Right cardiac atrium (tissue), 5 donors: ENCODE measurements at regions not wholly inside any gene's neighbourhood (a gene's known extent, or its start where the extent isn't known, plus 50 kb on each side); places are given as distances from the start of the nearest gene placed in this dataset.
"Not testable (repeated sequence)": the region's sequence is repeated elsewhere in the genome, so short reads cannot be mapped to it uniquely, and the experiment has no call there.

Experiments
- ATAC-seq, 2 donors: fragments of 200-7000 bp; cut with Tn5 transposase; one replicate each; pipeline versions ENCODE4 v1.8.0 to v1.9.1; 2020; ENCODE audit warnings: moderate library complexity in 2 of 2, mild to moderate bottlenecking in 1 of 2
- DNase-seq, 3 donors: peaks; one replicate each; pipeline ENCODE4 v3.0.0-alpha.2; 2020
- H3K27ac ChIP-seq: one replicate; pipeline ENCODE4 v1.5.1; 2013; ENCODE audit warnings: mild to moderate bottlenecking, low read length, control low read depth, moderate library complexity
- H3K27me3 ChIP-seq: one replicate; pipeline ENCODE4 v1.6.1; 2013; ENCODE audit not compliant: control insufficient read depth, insufficient read depth
- H3K4me1 ChIP-seq: one replicate; pipeline ENCODE4 v1.6.1; 2013; ENCODE audit warnings: low read length; ENCODE audit not compliant: control insufficient read depth, insufficient read depth
- H3K4me3 ChIP-seq: one replicate; pipeline ENCODE4 v1.5.1; 2013; ENCODE audit warnings: low read length, control low read depth
- H3K9me3 ChIP-seq: one replicate; pipeline ENCODE4 v1.6.1; 2013; ENCODE audit warnings: low read length; ENCODE audit not compliant: control insufficient read depth
- WGBS: extraction: QIAGEN DNeasy Blood & Tissue Kit; methylation state at CpG from one replicate; pipeline ENCODE4 v1.1.7; 2013; 5-methylcytosine and 5-hydroxymethylcytosine counted together
- intact Hi-C, 4 donors: fragments of 100-400 bp; cut with DNase I; formaldehyde crosslinking; loops; one replicate each; pipeline versions ENCODE4 v1.11.0 to v1.14.0; 2022 to 2023
- donor health status: healthy with polysubstance abuse.
- donor health status: DM: no; HTN: yes; CAD: no.
- donor health status: DM: no; HTN: no; CAD: no.
- donor health status: DM: no; HTN: yes; CAD: no; lungs with severe emphysema.
- donor health status: DM: yes; HTN: yes; CAD: no.

DNA sequence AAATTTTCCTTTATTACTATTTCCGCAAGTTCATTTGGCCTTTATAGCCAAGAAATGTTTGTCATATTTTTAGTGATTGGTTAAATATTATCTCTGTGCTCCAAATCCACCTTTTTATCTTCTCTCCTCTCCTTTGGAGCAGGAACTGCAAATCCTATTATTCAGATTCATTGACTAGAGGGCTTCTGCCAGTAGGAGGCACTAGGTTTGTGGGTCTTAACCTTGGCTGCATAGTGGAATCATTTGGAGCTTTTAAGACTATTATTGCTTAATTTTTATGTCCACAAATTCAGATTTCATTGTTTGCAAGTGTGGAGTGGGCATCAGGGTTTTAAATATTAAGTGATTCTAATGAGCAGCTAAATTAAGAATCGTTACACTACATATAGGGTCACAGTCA is 75.3 kb upstream of the SYT10 start:
- H3K27me3 ChIP-seq = no peaks in the 10 kb centered on the region
- H3K9me3 ChIP-seq = no peaks in the 10 kb centered on the region
- DNase-seq = no peak
- WGBS = 92% methylated on average over 2 of the region's 2 CpGs
- H3K27ac ChIP-seq = no peak overlapping the region
- no peaks in the 10 kb centered on the region for H3K4me1 ChIP-seq
- ATAC-seq = no peak
- intact Hi-C loops = no loop called here
- no peak overlapping the region for H3K4me3 ChIP-seq

DNA sequence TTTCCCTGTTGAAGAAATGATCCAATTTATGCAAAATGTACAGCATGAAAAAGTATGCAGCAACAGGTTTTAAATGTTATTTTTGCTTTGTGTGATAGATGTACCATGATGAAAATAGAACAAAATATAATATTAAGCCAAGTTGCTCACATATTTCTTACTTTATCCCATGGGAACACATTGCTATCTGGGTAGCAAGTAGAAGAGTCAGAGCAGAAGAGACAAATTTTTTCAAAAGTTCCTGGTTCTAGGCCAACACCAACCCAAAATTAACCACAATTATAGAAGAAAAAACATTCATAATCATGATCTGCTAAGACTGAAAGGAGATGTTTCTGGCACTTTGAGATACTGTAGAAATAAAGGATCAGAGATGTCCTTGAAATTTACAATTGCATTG is 79.9 kb upstream of the SYT10 start:
- DNase-seq (no peak), ATAC-seq (no peak)
- Histone ChIP-seq H3K27ac (no peak overlapping the region), H3K9me3 (no peaks in the 10 kb centered on the region), H3K4me3 (no peak overlapping the region), H3K27me3 (no peaks in the 10 kb centered on the region), H3K4me1 (no peaks in the 10 kb centered on the region)
- intact Hi-C loops = no loop called here

DNA sequence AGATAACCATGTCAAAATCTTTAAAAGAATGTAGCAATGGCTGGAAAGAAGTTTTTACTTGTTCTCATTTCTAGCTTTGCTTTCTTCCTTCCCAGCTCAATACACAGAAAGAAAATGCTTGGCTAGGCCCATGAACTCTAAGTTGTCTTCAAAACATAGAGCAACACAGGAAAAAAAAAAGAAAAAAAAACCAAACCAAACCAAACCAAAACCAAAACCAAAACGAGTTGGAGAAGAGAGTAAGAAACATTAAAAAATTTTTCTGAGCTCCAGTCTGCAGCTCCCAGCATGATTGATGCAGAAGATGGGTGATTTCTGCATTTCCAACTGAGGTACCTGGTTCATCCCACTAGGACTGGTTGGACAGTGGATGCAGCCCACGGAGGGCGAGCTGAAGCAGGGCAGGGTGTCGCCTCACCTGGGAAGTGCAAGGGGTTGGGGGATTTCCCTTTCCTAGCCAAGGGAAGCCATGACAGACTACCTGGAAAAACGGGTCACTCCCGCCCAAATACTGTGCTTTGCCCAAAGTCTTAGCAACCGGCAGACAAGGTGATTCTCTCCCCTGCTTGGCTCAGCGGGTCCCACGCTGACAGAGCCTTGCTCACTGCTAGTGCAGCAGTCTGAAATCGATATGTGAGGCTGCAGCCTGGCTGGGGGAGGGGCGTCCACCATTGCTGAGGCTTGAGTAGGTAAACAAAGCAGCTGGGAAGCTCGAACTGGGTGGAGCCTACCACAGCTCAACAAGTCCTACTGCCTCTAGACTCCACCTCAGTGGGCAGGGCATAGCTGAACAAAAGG is 81.1 kb upstream of the SYT10 start:
- WGBS = 71% methylated on average over 12 of the region's 12 CpGs
- H3K4me3 ChIP-seq, H3K4me1 ChIP-seq, H3K27me3 ChIP-seq, H3K27ac ChIP-seq, H3K9me3 ChIP-seq, ATAC-seq, intact Hi-C loops: not testable (repeated sequence)
- peak in 1 of 3 donors; percentile 30 for DNase-seq

- Histone ChIP-seq H3K27ac (no peak overlapping the region), H3K4me3 (no peak overlapping the region), H3K4me1 (no peaks in the 10 kb centered on the region), H3K9me3 (no peaks in the 10 kb centered on the region), H3K27me3 (no peaks in the 10 kb centered on the region)
- DNase-seq (no peak), ATAC-seq (no peak)
- 75% methylated on average over 2 of the region's 2 CpGs for WGBS
- intact Hi-C loops = no loop called here
These were observed 89.4 kb upstream of the SYT10 start for GRCh38 chr12:33529031-33529430.

- Histone ChIP-seq H3K4me3 (no peak overlapping the region), H3K4me1 (no peaks in the 10 kb centered on the region), H3K9me3 (no peaks in the 10 kb centered on the region), H3K27me3 (no peaks in the 10 kb centered on the region), H3K27ac (no peak overlapping the region)
- intact Hi-C loops = no loop called here
- ATAC-seq = no peak
- WGBS = 72% methylated on average over 1 of the region's 1 CpG
- no peak for DNase-seq
These were observed 90.2 kb upstream of the SYT10 start for GRCh38 chr12:33529810-33530209.

- no peaks in the 10 kb centered on the region for H3K9me3 ChIP-seq
- intact Hi-C loops = no loop called here
- H3K27me3 ChIP-seq = no peaks in the 10 kb centered on the region
- no peak for DNase-seq
- 70% methylated on average over 8 of the region's 8 CpGs for WGBS
- ATAC-seq = no peak
- no peaks in the 10 kb centered on the region for H3K4me1 ChIP-seq
- H3K27ac ChIP-seq = no peak overlapping the region
- H3K4me3 ChIP-seq = no peak overlapping the region
These were observed 91.6 kb upstream of the SYT10 start for GRCh38 chr12:33531261-33531660.

DNA sequence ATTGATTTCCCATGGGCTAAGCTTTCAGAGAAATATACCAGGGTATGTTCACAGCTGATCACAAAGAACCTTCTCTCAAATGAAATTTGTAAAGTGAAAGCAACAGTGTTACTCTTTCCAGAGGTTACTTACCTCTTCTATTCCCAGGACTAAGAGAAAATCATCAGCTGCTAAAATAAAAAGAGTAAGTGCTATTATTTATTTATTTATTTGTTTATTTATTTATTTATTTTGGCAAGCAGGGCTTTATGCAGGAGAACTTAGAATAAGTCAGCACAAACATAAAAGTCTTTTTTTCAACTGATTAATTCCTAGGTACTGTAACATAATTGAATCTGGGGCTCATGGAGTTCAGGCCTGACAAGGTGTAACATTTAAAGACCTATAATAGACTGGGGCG is 93.9 kb upstream of the SYT10 start:
- WGBS = 97% methylated on average over 1 of the region's 1 CpG
- Histone ChIP-seq H3K9me3 (no peaks in the 10 kb centered on the region), H3K4me1 (no peaks in the 10 kb centered on the region), H3K27me3 (no peaks in the 10 kb centered on the region), H3K4me3 (no peak overlapping the region), H3K27ac (no peak overlapping the region)
- intact Hi-C loops = no loop called here
- no peak for DNase-seq
- no peak for ATAC-seq

DNA sequence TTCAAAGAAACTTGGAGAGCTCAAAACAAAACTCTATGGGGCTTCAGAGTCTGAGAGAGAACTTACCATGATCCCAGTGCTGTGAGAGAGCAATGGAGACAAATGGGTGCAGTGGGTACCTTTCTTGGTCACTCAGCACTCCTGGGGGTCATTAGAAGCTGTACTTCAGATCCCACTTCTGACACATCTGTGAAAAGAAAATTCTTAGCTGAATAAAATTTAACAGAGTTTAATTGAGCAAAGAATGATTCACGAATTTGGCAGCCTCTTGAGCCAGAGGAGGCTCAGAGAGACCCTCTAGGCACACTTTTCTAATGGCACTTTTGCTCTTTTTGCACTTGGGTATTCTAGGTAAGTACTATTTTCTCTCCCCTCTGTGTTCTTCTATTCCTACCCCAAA is 96.8 kb upstream of the SYT10 start:
- intact Hi-C loops = no loop called here
- H3K9me3 ChIP-seq = no peaks in the 10 kb centered on the region
- no peak overlapping the region for H3K27ac ChIP-seq
- DNase-seq = no peak
- no peaks in the 10 kb centered on the region for H3K4me1 ChIP-seq
- WGBS = 57% methylated on average over 1 of the region's 1 CpG
- no peaks in the 10 kb centered on the region for H3K27me3 ChIP-seq
- no peak for ATAC-seq
- no peak overlapping the region for H3K4me3 ChIP-seq

DNA sequence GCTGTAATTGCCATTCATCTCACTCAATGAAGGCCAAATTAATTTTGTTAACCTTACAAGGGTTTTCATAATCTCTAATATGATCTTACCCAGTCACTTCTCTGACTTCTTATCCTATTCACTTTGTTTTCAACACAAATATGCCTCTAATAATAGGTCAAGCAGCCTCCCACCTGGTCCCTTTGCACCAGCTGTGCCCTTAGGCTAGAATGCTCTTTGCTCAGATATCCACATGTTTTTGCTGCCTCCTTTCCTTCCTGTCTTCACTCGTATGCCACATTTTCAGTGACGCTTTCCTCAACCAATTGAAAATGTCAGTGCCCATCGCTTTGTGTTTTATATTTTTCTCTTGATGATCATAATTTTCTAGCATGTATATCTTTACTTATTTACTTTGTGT is 106.4 kb upstream of the SYT10 start:
- no peaks in the 10 kb centered on the region for H3K9me3 ChIP-seq
- no peak overlapping the region for H3K4me3 ChIP-seq
- no peaks in the 10 kb centered on the region for H3K27me3 ChIP-seq
- ATAC-seq = no peak
- 81% methylated on average over 3 of the region's 3 CpGs for WGBS
- no peak overlapping the region for H3K27ac ChIP-seq
- no peaks in the 10 kb centered on the region for H3K4me1 ChIP-seq
- no peak for DNase-seq
- intact Hi-C loops = no loop called here

DNA sequence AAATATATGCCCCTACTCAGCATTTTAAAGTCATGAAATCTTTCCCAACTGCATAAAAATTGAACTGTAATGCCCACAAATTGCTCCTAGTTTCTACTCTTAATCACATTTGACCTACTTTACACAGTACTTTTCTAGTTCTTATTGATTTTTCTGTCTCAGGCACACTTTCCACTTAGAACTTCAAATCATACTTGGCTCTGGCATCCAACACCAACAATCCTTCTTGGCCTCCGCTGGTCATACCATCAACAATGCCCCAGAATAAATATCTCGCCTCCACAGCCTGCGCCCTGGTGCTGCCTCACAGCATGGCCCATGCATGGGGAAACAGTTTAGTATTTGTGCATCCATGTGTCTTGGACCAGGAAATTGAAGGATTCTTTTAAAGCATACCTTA is 107.5 kb upstream of the SYT10 start:
- ATAC-seq (no peak), DNase-seq (peak in 1 of 3 donors; percentile 9)
- H3K27me3 ChIP-seq = no peaks in the 10 kb centered on the region
- H3K4me1 ChIP-seq = no peaks in the 10 kb centered on the region
- no peaks in the 10 kb centered on the region for H3K9me3 ChIP-seq
- intact Hi-C loops = no loop called here
- H3K4me3 ChIP-seq = no peak overlapping the region
- WGBS = 90% methylated on average over 3 of the region's 3 CpGs
- H3K27ac ChIP-seq = no peak overlapping the region

GRCh38 chr12:33550214-33550613 is 110.6 kb upstream of the SYT10 start:
- H3K9me3 ChIP-seq, H3K4me3 ChIP-seq, DNase-seq, H3K27ac ChIP-seq, intact Hi-C loops, H3K27me3 ChIP-seq, ATAC-seq, H3K4me1 ChIP-seq: not testable (repeated sequence)

DNA sequence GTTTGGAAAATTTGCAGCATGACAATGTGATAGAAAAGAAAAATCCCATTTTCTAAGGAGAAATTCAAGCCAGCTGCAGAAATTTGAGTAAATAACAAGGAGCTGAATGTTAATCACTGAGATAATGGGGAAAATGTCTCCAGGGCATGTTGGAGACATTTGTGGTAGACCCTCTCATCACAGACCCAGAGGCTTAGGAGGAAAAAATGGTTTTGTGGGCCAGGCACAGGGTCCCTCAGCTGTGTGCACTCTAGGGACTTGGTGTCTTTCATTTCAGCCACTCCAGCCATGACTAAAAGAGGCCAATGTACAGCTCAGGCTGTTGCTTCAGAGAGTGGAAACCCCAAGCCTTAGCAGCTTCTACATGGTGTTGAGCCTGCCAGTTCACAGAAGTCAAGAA is 111.4 kb upstream of the SYT10 start:
- DNase-seq (no peak), ATAC-seq (no peak)
- no peaks in the 10 kb centered on the region for H3K27me3 ChIP-seq
- no peak overlapping the region for H3K27ac ChIP-seq
- H3K4me1 ChIP-seq = no peaks in the 10 kb centered on the region
- intact Hi-C loops = no loop called here
- no peaks in the 10 kb centered on the region for H3K9me3 ChIP-seq
- H3K4me3 ChIP-seq = no peak overlapping the region
